WTC11 (cell line): ENCODE measurements at regions not wholly inside any gene's neighbourhood (a gene's known extent, or its start where the extent isn't known, plus 50 kb on each side); places are given as distances from the start of the nearest gene placed in this dataset.

Experiments
- ATAC-seq: fragments of 200-7000 bp; cut with Tn5 transposase; 2 replicates; pipeline ENCODE4 v1.10.0; 2021; ENCODE audit warnings: mild to moderate bottlenecking, moderate library complexity
- CTCF ChIA-PET: fragments of 300-600 bp; sonication (Branson Sonifier 250); formaldehyde crosslinking; loops from one replicate; lab custom pipeline; 2021; ENCODE audit warnings: antibody characterized with exemption; lab: Charles Lee
- POLR2A ChIA-PET: fragments of 350-600 bp; sonication (Branson Sonifier 250); formaldehyde crosslinking; loops from one replicate; lab custom pipeline; 2021; ENCODE audit warnings: antibody characterized with exemption; lab: Charles Lee
- DNase-seq: peaks from one replicate; pipeline ENCODE4 v3.0.0; 2021; ENCODE audit warnings: low spot score
- H3K27ac Mint-ChIP-seq: 2 replicates; pipeline ENCODE4 v1.8.0; 2021; ENCODE audit warnings: mixed read lengths
- H3K27me3 Mint-ChIP-seq: 2 replicates; pipeline ENCODE4 v1.8.0; 2021; ENCODE audit warnings: low read depth, mild to moderate bottlenecking, moderate library complexity, mixed read lengths
- H3K36me3 Mint-ChIP-seq: 2 replicates; pipeline ENCODE4 v1.8.0; 2021; ENCODE audit warnings: mixed read lengths
- H3K4me1 Mint-ChIP-seq: 2 replicates; pipeline ENCODE4 v1.8.0; 2022; ENCODE audit warnings: mixed read lengths
- H3K4me3 Mint-ChIP-seq: 2 replicates; pipeline ENCODE4 v1.8.0; 2021; ENCODE audit warnings: mild to moderate bottlenecking, moderate library complexity, mixed read lengths
- H3K9me3 Mint-ChIP-seq: 2 replicates; pipeline ENCODE4 v1.8.0; 2021; ENCODE audit warnings: mixed read lengths
- ATF3 ChIP-seq: sonication (generic); formaldehyde crosslinking; conservative IDR thresholded peaks from 2 replicates; pipeline ENCODE4 v1.8.1; 2022; ENCODE audit warnings: mild to moderate bottlenecking, missing genetic modification reagents
- CREB1 ChIP-seq: sonication (generic); formaldehyde crosslinking; IDR thresholded peaks from 2 replicates; pipeline ENCODE4 v1.8.0; 2023; ENCODE audit warnings: mild to moderate bottlenecking, missing genetic modification reagents
- CREM ChIP-seq: sonication (generic); formaldehyde crosslinking; IDR thresholded peaks from 2 replicates; pipeline ENCODE4 v1.8.1; 2022; ENCODE audit warnings: mild to moderate bottlenecking, missing genetic modification reagents, moderate library complexity
- CTCF ChIP-seq: fragments of 200-600 bp; IDR thresholded peaks from 2 replicates; pipeline ENCODE4 v1.8.0; 2022; ENCODE audit warnings: antibody characterized with exemption
- EMX1 ChIP-seq: fragments of 250-450 bp; sonication (Bioruptor Pico); IDR thresholded peaks from 2 replicates; pipeline ENCODE4 v1.8.0; 2021; ENCODE audit warnings: mild to moderate bottlenecking
- FOXJ3 ChIP-seq: sonication (generic); formaldehyde crosslinking; IDR thresholded peaks from 2 replicates; pipeline ENCODE4 v1.9.0; 2021; ENCODE audit warnings: missing genetic modification reagents, mild to moderate bottlenecking, borderline replicate concordance
- GTF2I ChIP-seq: fragments of 250-450 bp; sonication (Bioruptor Pico); conservative IDR thresholded peaks from 2 replicates; pipeline ENCODE4 v1.4.0; 2021; ENCODE audit warnings: mild to moderate bottlenecking
- MXD4 ChIP-seq: fragments of 250-450 bp; sonication (Bioruptor Pico); IDR thresholded peaks from 2 replicates; pipeline ENCODE4 v1.8.0; 2021; ENCODE audit warnings: mild to moderate bottlenecking, moderate library complexity, borderline replicate concordance
- NFE2L1 ChIP-seq: sonication (generic); formaldehyde crosslinking; IDR thresholded peaks from 2 replicates; pipeline ENCODE4 v1.8.1; 2023; ENCODE audit warnings: missing genetic modification reagents
- SOX15 ChIP-seq: fragments of 250-450 bp; sonication (Bioruptor Pico); IDR thresholded peaks from 2 replicates; pipeline ENCODE4 v1.9.0; 2021; ENCODE audit warnings: mild to moderate bottlenecking
- TEAD4 ChIP-seq: sonication (generic); formaldehyde crosslinking; IDR thresholded peaks from 2 replicates; pipeline ENCODE4 v1.8.0; 2022; ENCODE audit warnings: mild to moderate bottlenecking, missing genetic modification reagents
- TP53 ChIP-seq: sonication (generic); formaldehyde crosslinking; IDR thresholded peaks from 2 replicates; pipeline ENCODE4 v1.8.1; 2023; ENCODE audit warnings: mild to moderate bottlenecking, missing genetic modification reagents
- ZNF121 ChIP-seq: sonication (generic); formaldehyde crosslinking; IDR thresholded peaks from 2 replicates; pipeline ENCODE4 v1.8.0; 2023; ENCODE audit warnings: missing genetic modification reagents
- ZNF232 ChIP-seq: sonication (generic); formaldehyde crosslinking; IDR thresholded peaks from 2 replicates; pipeline ENCODE4 v1.8.0; 2022; ENCODE audit warnings: mild to moderate bottlenecking, missing genetic modification reagents
- ZNF396 ChIP-seq: fragments of 250-450 bp; sonication (Bioruptor Pico); IDR thresholded peaks from 2 replicates; pipeline ENCODE4 v1.8.0; 2021; ENCODE audit warnings: mild to moderate bottlenecking, moderate library complexity, borderline replicate concordance
- ZNF423 ChIP-seq: fragments of 250-450 bp; sonication (Bioruptor Pico); IDR thresholded peaks from 2 replicates; pipeline ENCODE4 v2.1.2; 2022; ENCODE audit warnings: mild to moderate bottlenecking, moderate library complexity
- ZNF512 ChIP-seq: sonication (generic); formaldehyde crosslinking; IDR thresholded peaks from 2 replicates; pipeline ENCODE4 v1.8.1; 2022; ENCODE audit warnings: missing genetic modification reagents, borderline replicate concordance
- ZNF671 ChIP-seq: fragments of 250-450 bp; sonication (Bioruptor Pico); IDR thresholded peaks from 2 replicates; pipeline ENCODE4 v1.8.0; 2021; ENCODE audit warnings: mild to moderate bottlenecking
- TF ChIP-seq, protein P1 (sequence below): sonication (generic); formaldehyde crosslinking; IDR thresholded peaks from 2 replicates; pipeline ENCODE4 v1.8.0; 2022; ENCODE audit warnings: mild to moderate bottlenecking, missing genetic modification reagents
- TF ChIP-seq, protein P2 (sequence below): fragments of 250-450 bp; sonication (Bioruptor Pico); IDR thresholded peaks from 2 replicates; pipeline ENCODE4 v1.8.0; 2021; ENCODE audit warnings: mild to moderate bottlenecking
- TF ChIP-seq, protein P3 (sequence below): sonication (generic); formaldehyde crosslinking; IDR thresholded peaks from 2 replicates; pipeline ENCODE4 v1.8.1; 2022; ENCODE audit warnings: low read depth, mild to moderate bottlenecking, moderate library complexity, missing genetic modification reagents, borderline replicate concordance
- TF ChIP-seq, protein P4 (sequence below): sonication (generic); formaldehyde crosslinking; IDR thresholded peaks from 2 replicates; pipeline ENCODE4 v1.8.1; 2023; ENCODE audit warnings: mild to moderate bottlenecking, missing genetic modification reagents
- TF ChIP-seq, protein P5 (sequence below): sonication (generic); formaldehyde crosslinking; IDR thresholded peaks from 2 replicates; pipeline ENCODE4 v1.8.1; 2023; ENCODE audit warnings: mild to moderate bottlenecking, missing genetic modification reagents, borderline replicate concordance

GRCh38 chr2:145985517-145985916 lies 1465.6 kb upstream of the ZEB2 start (continued):
- TF ChIP-seq FOXJ3 (CRISPR knock-in tag): no peak
- TF ChIP-seq GTF2I (CRISPR knock-in tag): no peak
- no peak for TF ChIP-seq NFE2L1
- TF ChIP-seq ZNF121 (CRISPR knock-in tag): no peak
- TF ChIP-seq, protein P1, sequence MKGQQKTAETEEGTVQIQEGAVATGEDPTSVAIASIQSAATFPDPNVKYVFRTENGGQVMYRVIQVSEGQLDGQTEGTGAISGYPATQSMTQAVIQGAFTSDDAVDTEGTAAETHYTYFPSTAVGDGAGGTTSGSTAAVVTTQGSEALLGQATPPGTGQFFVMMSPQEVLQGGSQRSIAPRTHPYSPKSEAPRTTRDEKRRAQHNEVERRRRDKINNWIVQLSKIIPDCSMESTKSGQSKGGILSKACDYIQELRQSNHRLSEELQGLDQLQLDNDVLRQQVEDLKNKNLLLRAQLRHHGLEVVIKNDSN (CRISPR knock-in tag): no peak
- no peak for TF ChIP-seq MXD4 (CRISPR knock-in tag)
- TF ChIP-seq ZNF671: no peak

DNA sequence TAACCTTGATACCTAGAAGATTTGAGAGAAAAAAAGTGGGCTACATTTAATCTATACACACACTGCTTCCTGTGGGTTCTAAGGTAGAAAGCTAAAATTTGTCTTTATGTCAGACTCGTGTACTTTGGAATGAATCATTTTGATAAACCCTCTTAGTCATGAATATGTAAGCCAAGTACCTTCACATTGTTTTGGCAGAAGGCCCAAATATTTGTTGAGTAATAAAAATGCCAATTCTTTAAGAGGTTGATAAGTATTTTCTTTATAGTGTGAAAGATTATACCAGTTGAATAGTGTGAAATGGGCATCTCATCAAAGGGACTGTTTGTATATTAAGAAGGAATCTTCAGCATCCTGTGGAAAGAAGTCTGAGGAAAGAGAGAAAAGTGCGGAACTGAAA lies 1464.7 kb upstream of the ZEB2 start:
- H3K27me3 Mint-ChIP-seq: no peaks in the 10 kb centered on the region
- no peaks in the 10 kb centered on the region for H3K9me3 Mint-ChIP-seq
- H3K27ac Mint-ChIP-seq: no peak overlapping the region
- CTCF ChIA-PET: no interaction called here
- ATAC-seq: no peak
- no peaks in the 10 kb centered on the region for H3K36me3 Mint-ChIP-seq
- no peak overlapping the region for H3K4me3 Mint-ChIP-seq
- POLR2A ChIA-PET: no interaction called here
- no peaks in the 10 kb centered on the region for H3K4me1 Mint-ChIP-seq
- DNase-seq: no peak
- TF ChIP-seq CREB1 (CRISPR knock-in tag): no peak
- TF ChIP-seq, protein P2, sequence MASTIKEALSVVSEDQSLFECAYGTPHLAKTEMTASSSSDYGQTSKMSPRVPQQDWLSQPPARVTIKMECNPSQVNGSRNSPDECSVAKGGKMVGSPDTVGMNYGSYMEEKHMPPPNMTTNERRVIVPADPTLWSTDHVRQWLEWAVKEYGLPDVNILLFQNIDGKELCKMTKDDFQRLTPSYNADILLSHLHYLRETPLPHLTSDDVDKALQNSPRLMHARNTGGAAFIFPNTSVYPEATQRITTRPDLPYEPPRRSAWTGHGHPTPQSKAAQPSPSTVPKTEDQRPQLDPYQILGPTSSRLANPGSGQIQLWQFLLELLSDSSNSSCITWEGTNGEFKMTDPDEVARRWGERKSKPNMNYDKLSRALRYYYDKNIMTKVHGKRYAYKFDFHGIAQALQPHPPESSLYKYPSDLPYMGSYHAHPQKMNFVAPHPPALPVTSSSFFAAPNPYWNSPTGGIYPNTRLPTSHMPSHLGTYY (CRISPR knock-in tag): no peak
- no peak for TF ChIP-seq CREM (CRISPR knock-in tag)
- no peak for TF ChIP-seq ZNF423 (CRISPR knock-in tag)
- no peak for TF ChIP-seq ZNF512 (CRISPR knock-in tag)
- TF ChIP-seq SOX15 (CRISPR knock-in tag): no peak
- no peak for TF ChIP-seq ZNF232
- TF ChIP-seq TEAD4 (CRISPR knock-in tag): no peak
- TF ChIP-seq, protein P1 (CRISPR knock-in tag): no peak
- no peak for TF ChIP-seq ZNF396 (CRISPR knock-in tag)
- no peak for TF ChIP-seq EMX1
- TF ChIP-seq TP53 (CRISPR knock-in tag): no peak
- TF ChIP-seq CTCF: no peak
- TF ChIP-seq, protein P3, sequence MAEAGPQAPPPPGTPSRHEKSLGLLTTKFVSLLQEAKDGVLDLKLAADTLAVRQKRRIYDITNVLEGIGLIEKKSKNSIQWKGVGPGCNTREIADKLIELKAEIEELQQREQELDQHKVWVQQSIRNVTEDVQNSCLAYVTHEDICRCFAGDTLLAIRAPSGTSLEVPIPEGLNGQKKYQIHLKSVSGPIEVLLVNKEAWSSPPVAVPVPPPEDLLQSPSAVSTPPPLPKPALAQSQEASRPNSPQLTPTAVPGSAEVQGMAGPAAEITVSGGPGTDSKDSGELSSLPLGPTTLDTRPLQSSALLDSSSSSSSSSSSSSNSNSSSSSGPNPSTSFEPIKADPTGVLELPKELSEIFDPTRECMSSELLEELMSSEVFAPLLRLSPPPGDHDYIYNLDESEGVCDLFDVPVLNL (CRISPR knock-in tag): no peak
- TF ChIP-seq, protein P4, sequence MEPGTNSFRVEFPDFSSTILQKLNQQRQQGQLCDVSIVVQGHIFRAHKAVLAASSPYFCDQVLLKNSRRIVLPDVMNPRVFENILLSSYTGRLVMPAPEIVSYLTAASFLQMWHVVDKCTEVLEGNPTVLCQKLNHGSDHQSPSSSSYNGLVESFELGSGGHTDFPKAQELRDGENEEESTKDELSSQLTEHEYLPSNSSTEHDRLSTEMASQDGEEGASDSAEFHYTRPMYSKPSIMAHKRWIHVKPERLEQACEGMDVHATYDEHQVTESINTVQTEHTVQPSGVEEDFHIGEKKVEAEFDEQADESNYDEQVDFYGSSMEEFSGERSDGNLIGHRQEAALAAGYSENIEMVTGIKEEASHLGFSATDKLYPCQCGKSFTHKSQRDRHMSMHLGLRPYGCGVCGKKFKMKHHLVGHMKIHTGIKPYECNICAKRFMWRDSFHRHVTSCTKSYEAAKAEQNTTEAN (CRISPR knock-in tag): no peak
- TF ChIP-seq, protein P5, sequence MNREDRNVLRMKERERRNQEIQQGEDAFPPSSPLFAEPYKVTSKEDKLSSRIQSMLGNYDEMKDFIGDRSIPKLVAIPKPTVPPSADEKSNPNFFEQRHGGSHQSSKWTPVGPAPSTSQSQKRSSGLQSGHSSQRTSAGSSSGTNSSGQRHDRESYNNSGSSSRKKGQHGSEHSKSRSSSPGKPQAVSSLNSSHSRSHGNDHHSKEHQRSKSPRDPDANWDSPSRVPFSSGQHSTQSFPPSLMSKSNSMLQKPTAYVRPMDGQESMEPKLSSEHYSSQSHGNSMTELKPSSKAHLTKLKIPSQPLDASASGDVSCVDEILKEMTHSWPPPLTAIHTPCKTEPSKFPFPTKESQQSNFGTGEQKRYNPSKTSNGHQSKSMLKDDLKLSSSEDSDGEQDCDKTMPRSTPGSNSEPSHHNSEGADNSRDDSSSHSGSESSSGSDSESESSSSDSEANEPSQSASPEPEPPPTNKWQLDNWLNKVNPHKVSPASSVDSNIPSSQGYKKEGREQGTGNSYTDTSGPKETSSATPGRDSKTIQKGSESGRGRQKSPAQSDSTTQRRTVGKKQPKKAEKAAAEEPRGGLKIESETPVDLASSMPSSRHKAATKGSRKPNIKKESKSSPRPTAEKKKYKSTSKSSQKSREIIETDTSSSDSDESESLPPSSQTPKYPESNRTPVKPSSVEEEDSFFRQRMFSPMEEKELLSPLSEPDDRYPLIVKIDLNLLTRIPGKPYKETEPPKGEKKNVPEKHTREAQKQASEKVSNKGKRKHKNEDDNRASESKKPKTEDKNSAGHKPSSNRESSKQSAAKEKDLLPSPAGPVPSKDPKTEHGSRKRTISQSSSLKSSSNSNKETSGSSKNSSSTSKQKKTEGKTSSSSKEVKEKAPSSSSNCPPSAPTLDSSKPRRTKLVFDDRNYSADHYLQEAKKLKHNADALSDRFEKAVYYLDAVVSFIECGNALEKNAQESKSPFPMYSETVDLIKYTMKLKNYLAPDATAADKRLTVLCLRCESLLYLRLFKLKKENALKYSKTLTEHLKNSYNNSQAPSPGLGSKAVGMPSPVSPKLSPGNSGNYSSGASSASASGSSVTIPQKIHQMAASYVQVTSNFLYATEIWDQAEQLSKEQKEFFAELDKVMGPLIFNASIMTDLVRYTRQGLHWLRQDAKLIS (CRISPR knock-in tag): no peak
- no peak for TF ChIP-seq ATF3 (CRISPR knock-in tag)
